HL-60 (cell line): ENCODE measurements at regions not wholly inside any gene's neighbourhood (a gene's known extent, or its start where the extent isn't known, plus 50 kb on each side); places are given as distances from the start of the nearest gene placed in this dataset.

Experiments
- DNase-seq, 2 experiments: peaks; one replicate each; pipeline ENCODE4 v3.0.0-alpha.2; 2010 to 2020; ENCODE audit warnings: low read depth in 1 of 2, low spot score in 1 of 2
- H3K27ac ChIP-seq: fragments of 250-450 bp; sonication (Bioruptor Pico); replicated peaks from 2 replicates; pipeline ENCODE4 v1.5.1; 2020; ENCODE audit warnings: mild to moderate bottlenecking, moderate library complexity
- H3K27me3 ChIP-seq: fragments of 250-450 bp; sonication (Bioruptor Pico); 2 replicates; pipeline ENCODE4 v1.5.1; 2021; ENCODE audit warnings: mild to moderate bottlenecking, moderate library complexity; ENCODE audit not compliant: insufficient read depth, poor library complexity, severe bottlenecking
- H3K4me3 ChIP-seq: replicated peaks from 2 replicates; pipeline ENCODE4 v1.5.1; 2011; ENCODE audit warnings: mild to moderate bottlenecking, control low read depth, low read length; ENCODE audit not compliant: insufficient read depth
- CTCF ChIP-seq: IDR thresholded peaks from one replicate; pipeline ENCODE4 v1.5.1; 2011; ENCODE audit warnings: low read length, control low read depth, inconsistent platforms; ENCODE audit not compliant: insufficient read depth
- GABPA ChIP-seq: IDR thresholded peaks from 2 replicates; pipeline ENCODE4 v1.6.1; 2012; ENCODE audit warnings: low read depth
- POLR2AphosphoS5 ChIP-seq: IDR thresholded peaks from 2 replicates; pipeline ENCODE4 v1.6.1; 2012; ENCODE audit warnings: low read depth
- REST ChIP-seq: IDR thresholded peaks from 2 replicates; pipeline ENCODE4 v1.6.1; 2012; ENCODE audit warnings: low read depth; ENCODE audit not compliant: insufficient replicate concordance
- SPI1 ChIP-seq: IDR thresholded peaks from 2 replicates; pipeline ENCODE4 v1.6.1; 2012; ENCODE audit warnings: low read depth, mild to moderate bottlenecking, borderline replicate concordance

DNA sequence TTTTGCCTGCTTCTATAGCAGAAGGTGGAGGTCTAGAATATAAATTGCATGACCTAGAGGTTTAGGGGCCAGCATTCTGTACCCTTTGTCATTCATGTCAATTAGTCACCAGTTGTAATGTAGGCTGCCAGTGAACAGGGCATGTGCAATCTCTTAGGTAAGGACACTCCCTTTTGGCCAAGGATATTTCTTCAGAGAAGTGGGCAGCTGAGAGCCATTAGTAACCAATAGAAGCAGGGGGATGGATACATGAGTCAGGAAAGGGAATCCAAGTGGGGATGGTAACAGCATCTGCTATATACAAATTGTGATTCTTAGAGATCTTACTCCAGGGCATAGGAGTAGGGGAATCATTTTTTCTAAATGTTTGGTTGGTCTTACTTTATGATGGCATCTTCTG lies 494.2 kb upstream of the JAG1 start:
- DNase-seq = no peak
- H3K27me3 ChIP-seq = no peaks in the 10 kb centered on the region
- TF ChIP-seq REST (no peak), GABPA (no peak), POLR2AphosphoS5 (no peak), SPI1 (no peak), CTCF (no peak)
- no peak overlapping the region for H3K27ac ChIP-seq
- H3K4me3 ChIP-seq = no peak overlapping the region

GRCh38 chr20:11170025-11170424 lies 496.2 kb upstream of the JAG1 start:
- DNase-seq = no peak
- H3K4me3 ChIP-seq = no peak overlapping the region
- H3K27me3 ChIP-seq = no peaks in the 10 kb centered on the region
- no peak for TF ChIP-seq GABPA
- TF ChIP-seq CTCF = no peak
- no peak for TF ChIP-seq REST
- TF ChIP-seq POLR2AphosphoS5 = no peak
- TF ChIP-seq SPI1 = no peak
- H3K27ac ChIP-seq = no peak overlapping the region

GRCh38 chr20:11170565-11170964 lies 496.8 kb upstream of the JAG1 start:
- Histone ChIP-seq H3K4me3 (no peak overlapping the region), H3K27me3 (no peaks in the 10 kb centered on the region), H3K27ac (no peak overlapping the region)
- TF ChIP-seq SPI1 (no peak), CTCF (no peak), REST (no peak), GABPA (no peak), POLR2AphosphoS5 (no peak)
- DNase-seq = no peak
